ENCODE measurements at regions not wholly inside any gene's neighbourhood (a gene's known extent, or its start where the extent isn't known, plus 50 kb on each side); places are given as distances from the start of the nearest gene placed in this dataset.

DNA sequence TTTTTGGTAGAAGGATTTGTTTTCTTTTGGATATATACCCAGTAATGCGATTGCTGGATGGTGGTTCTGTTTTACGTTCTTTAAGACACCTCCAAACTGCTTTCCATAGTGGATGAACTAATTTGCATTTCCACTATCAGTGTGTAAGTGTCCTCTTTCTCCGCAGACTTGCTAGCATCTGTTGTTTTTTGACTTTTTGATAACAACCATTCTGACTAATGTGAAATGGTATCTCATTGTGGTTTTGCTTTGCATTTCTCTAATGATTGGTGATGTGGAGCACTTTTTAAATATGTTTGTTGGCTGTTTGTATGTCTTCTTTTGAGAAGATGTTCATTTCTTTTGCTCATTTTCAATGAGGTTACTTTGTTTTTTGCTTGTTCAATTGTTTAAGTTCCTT lies 260.9 kb upstream of the CWC22 start:
- TF ChIP-seq, protein P1, sequence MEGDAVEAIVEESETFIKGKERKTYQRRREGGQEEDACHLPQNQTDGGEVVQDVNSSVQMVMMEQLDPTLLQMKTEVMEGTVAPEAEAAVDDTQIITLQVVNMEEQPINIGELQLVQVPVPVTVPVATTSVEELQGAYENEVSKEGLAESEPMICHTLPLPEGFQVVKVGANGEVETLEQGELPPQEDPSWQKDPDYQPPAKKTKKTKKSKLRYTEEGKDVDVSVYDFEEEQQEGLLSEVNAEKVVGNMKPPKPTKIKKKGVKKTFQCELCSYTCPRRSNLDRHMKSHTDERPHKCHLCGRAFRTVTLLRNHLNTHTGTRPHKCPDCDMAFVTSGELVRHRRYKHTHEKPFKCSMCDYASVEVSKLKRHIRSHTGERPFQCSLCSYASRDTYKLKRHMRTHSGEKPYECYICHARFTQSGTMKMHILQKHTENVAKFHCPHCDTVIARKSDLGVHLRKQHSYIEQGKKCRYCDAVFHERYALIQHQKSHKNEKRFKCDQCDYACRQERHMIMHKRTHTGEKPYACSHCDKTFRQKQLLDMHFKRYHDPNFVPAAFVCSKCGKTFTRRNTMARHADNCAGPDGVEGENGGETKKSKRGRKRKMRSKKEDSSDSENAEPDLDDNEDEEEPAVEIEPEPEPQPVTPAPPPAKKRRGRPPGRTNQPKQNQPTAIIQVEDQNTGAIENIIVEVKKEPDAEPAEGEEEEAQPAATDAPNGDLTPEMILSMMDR (IDR thresholded peaks at IDR 0.05; ENCODE audit: insufficient read depth, low read depth, low read length), result no peak
- no peak for TF ChIP-seq EZH2 (IDR thresholded peaks at IDR 0.05; ENCODE audit: insufficient read depth, low read length)

All from astrocyte (in vitro differentiated cells and primary cell).